HEK293T (cell line): ENCODE measurements at regions not wholly inside any gene's neighbourhood (a gene's known extent, or its start where the extent isn't known, plus 50 kb on each side); places are given as distances from the start of the nearest gene placed in this dataset.

Experiments used
- ARNT ChIP-seq: fragments of 450-650 bp; IDR thresholded peaks from 2 replicates; pipeline ENCODE4 v1.6.1; 2017; ENCODE audit warnings: mild to moderate bottlenecking
- BHLHE40 ChIP-seq: fragments of 450-650 bp; IDR thresholded peaks from 2 replicates; pipeline ENCODE4 v1.6.1; 2016; ENCODE audit warnings: mild to moderate bottlenecking, moderate library complexity, borderline replicate concordance
- CTBP1 ChIP-seq: fragments of 450-650 bp; IDR thresholded peaks from 2 replicates; pipeline ENCODE4 v1.6.1; 2016; ENCODE audit warnings: borderline replicate concordance
- ELF4 ChIP-seq: fragments of 450-650 bp; IDR thresholded peaks from 2 replicates; pipeline ENCODE4 v1.6.1; 2017; ENCODE audit warnings: antibody characterized with exemption
- FOXA1 ChIP-seq: fragments of 450-650 bp; IDR thresholded peaks from 2 replicates; pipeline ENCODE4 v1.6.1; 2016; ENCODE audit warnings: mild to moderate bottlenecking
- FOXK2 ChIP-seq: fragments of 450-650 bp; IDR thresholded peaks from 2 replicates; pipeline ENCODE4 v1.6.1; 2016; ENCODE audit warnings: mild to moderate bottlenecking
- HDGF ChIP-seq: fragments of 450-650 bp; IDR thresholded peaks from 2 replicates; pipeline ENCODE4 v1.6.1; 2017; ENCODE audit warnings: antibody characterized with exemption, borderline replicate concordance
- LEF1 ChIP-seq: fragments of 450-650 bp; IDR thresholded peaks from 2 replicates; pipeline ENCODE4 v1.6.1; 2017; ENCODE audit warnings: mild to moderate bottlenecking, borderline replicate concordance
- NFRKB ChIP-seq: fragments of 450-650 bp; IDR thresholded peaks from 2 replicates; pipeline ENCODE4 v1.6.1; 2016; ENCODE audit warnings: mild to moderate bottlenecking, moderate library complexity
- SP1 ChIP-seq: fragments of 450-650 bp; IDR thresholded peaks from 2 replicates; pipeline ENCODE4 v1.6.1; 2017
- SUZ12 ChIP-seq: fragments of 450-650 bp; IDR thresholded peaks from 2 replicates; pipeline ENCODE4 v1.6.1; 2016; ENCODE audit warnings: mild to moderate bottlenecking
- ZNF384 ChIP-seq: fragments of 450-650 bp; IDR thresholded peaks from 2 replicates; pipeline ENCODE4 v1.6.1; 2016

GRCh38 chr3:154864947-154865346 lies 215.2 kb upstream of the MME start:
- no peak for TF ChIP-seq FOXK2
- TF ChIP-seq ARNT, result no peak
- TF ChIP-seq LEF1, result no peak
- TF ChIP-seq CTBP1, result no peak
- no peak for TF ChIP-seq SP1
- TF ChIP-seq FOXA1, result no peak
- no peak for TF ChIP-seq SUZ12
- no peak for TF ChIP-seq BHLHE40
- no peak for TF ChIP-seq NFRKB
- no peak for TF ChIP-seq ELF4
- no peak for TF ChIP-seq HDGF
- no peak for TF ChIP-seq ZNF384
